Esophagus muscularis mucosa (tissue), 4 donors: ENCODE measurements at regions not wholly inside any gene's neighbourhood (a gene's known extent, or its start where the extent isn't known, plus 50 kb on each side); places are given as distances from the start of the nearest gene placed in this dataset.

ENCODE experiments used
- EP300 ChIP-seq: sonication (generic); formaldehyde crosslinking; IDR thresholded peaks from one replicate; pipeline ENCODE4 v1.6.1; 2017; ENCODE audit warnings: antibody characterized with exemption
- POLR2A ChIP-seq: fragments of 450-650 bp; IDR thresholded peaks from one replicate; pipeline ENCODE4 v1.6.1; 2017; ENCODE audit warnings: antibody characterized with exemption, moderate library complexity, mild to moderate bottlenecking, low read depth
- POLR2AphosphoS5 ChIP-seq, 2 donors: sonication (generic); formaldehyde crosslinking; IDR thresholded peaks; one replicate each; pipeline ENCODE4 v1.6.1; 2017; ENCODE audit warnings: antibody characterized with exemption in 2 of 2
- TF ChIP-seq, protein P1 (sequence below), 3 experiments: fragments of 200-600 bp in 2 of 3; fragments of 450-650 bp in 1 of 3; sonication (generic) in 2 of 3; IDR thresholded peaks; one replicate each; pipeline ENCODE4 v1.5.1; 2017 to 2019; ENCODE audit warnings: antibody characterized with exemption in 3 of 3, mild to moderate bottlenecking in 2 of 3, moderate library complexity in 1 of 3

DNA sequence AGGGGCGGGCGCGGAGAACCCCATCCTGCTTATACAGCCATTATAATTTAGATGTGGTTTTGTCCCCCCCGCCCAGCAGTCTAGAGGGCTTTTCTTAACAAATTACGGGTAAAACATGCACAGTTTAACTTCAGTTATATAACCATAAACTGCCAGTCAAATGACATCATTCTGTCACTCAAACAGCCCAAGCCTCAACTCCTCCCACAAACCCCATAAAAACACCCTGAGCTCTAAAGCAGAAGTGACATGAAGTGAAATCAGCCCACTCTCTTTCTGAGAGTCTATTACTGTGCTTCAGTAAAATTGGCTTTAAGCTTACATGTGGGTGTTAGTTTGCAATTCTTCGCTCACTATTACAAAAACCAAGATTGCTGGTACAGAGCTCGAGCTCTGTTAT, 705.1 kb upstream of the GCFC2 start:
- TF ChIP-seq, protein P1, sequence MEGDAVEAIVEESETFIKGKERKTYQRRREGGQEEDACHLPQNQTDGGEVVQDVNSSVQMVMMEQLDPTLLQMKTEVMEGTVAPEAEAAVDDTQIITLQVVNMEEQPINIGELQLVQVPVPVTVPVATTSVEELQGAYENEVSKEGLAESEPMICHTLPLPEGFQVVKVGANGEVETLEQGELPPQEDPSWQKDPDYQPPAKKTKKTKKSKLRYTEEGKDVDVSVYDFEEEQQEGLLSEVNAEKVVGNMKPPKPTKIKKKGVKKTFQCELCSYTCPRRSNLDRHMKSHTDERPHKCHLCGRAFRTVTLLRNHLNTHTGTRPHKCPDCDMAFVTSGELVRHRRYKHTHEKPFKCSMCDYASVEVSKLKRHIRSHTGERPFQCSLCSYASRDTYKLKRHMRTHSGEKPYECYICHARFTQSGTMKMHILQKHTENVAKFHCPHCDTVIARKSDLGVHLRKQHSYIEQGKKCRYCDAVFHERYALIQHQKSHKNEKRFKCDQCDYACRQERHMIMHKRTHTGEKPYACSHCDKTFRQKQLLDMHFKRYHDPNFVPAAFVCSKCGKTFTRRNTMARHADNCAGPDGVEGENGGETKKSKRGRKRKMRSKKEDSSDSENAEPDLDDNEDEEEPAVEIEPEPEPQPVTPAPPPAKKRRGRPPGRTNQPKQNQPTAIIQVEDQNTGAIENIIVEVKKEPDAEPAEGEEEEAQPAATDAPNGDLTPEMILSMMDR (IDR thresholded peaks at IDR 0.05) = no peak
- TF ChIP-seq POLR2A (no peak), POLR2AphosphoS5 (IDR thresholded peaks at IDR 0.05) (no peak), EP300 (no peak)
